ENCODE measurements at regions not wholly inside any gene's neighbourhood (a gene's known extent, or its start where the extent isn't known, plus 50 kb on each side); places are given as distances from the start of the nearest gene placed in this dataset.

- TF ChIP-seq, protein P1, sequence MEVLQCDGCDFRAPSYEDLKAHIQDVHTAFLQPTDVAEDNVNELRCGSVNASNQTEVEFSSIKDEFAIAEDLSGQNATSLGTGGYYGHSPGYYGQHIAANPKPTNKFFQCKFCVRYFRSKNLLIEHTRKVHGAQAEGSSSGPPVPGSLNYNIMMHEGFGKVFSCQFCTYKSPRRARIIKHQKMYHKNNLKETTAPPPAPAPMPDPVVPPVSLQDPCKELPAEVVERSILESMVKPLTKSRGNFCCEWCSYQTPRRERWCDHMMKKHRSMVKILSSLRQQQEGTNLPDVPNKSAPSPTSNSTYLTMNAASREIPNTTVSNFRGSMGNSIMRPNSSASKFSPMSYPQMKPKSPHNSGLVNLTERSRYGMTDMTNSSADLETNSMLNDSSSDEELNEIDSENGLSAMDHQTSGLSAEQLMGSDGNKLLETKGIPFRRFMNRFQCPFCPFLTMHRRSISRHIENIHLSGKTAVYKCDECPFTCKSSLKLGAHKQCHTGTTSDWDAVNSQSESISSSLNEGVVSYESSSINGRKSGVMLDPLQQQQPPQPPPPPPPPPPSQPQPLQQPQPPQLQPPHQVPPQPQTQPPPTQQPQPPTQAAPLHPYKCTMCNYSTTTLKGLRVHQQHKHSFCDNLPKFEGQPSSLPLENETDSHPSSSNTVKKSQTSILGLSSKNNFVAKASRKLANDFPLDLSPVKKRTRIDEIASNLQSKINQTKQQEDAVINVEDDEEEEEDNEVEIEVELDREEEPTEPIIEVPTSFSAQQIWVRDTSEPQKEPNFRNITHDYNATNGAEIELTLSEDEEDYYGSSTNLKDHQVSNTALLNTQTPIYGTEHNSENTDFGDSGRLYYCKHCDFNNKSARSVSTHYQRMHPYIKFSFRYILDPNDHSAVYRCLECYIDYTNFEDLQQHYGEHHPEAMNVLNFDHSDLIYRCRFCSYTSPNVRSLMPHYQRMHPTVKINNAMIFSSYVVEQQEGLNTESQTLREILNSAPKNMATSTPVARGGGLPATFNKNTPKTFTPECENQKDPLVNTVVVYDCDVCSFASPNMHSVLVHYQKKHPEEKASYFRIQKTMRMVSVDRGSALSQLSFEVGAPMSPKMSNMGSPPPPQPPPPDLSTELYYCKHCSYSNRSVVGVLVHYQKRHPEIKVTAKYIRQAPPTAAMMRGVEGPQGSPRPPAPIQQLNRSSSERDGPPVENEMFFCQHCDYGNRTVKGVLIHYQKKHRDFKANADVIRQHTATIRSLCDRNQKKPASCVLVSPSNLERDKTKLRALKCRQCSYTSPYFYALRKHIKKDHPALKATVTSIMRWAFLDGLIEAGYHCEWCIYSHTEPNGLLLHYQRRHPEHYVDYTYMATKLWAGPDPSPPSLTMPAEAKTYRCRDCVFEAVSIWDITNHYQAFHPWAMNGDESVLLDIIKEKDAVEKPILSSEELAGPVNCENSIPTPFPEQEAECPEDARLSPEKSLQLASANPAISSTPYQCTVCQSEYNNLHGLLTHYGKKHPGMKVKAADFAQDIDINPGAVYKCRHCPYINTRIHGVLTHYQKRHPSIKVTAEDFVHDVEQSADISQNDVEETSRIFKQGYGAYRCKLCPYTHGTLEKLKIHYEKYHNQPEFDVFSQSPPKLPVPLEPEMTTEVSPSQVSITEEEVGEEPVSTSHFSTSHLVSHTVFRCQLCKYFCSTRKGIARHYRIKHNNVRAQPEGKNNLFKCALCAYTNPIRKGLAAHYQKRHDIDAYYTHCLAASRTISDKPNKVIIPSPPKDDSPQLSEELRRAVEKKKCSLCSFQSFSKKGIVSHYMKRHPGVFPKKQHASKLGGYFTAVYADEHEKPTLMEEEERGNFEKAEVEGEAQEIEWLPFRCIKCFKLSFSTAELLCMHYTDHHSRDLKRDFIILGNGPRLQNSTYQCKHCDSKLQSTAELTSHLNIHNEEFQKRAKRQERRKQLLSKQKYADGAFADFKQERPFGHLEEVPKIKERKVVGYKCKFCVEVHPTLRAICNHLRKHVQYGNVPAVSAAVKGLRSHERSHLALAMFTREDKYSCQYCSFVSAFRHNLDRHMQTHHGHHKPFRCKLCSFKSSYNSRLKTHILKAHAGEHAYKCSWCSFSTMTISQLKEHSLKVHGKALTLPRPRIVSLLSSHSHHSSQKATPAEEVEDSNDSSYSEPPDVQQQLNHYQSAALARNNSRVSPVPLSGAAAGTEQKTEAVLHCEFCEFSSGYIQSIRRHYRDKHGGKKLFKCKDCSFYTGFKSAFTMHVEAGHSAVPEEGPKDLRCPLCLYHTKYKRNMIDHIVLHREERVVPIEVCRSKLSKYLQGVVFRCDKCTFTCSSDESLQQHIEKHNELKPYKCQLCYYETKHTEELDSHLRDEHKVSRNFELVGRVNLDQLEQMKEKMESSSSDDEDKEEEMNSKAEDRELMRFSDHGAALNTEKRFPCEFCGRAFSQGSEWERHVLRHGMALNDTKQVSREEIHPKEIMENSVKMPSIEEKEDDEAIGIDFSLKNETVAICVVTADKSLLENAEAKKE (CRISPR knock-in tag; IDR thresholded peaks at IDR 0.05), result 0 out of 2 replicates have a peak, but pooled peaks have one; percentile 34
- TF ChIP-seq NANOG (IDR thresholded peaks at IDR 0.05; ENCODE audit: borderline replicate concordance) (no peak; the same call in 1 of the 2 replicates), STAT1 (IDR thresholded peaks at IDR 0.05; ENCODE audit: unreplicated experiment) (no peak), ZNF331 (CRISPR knock-in tag; IDR thresholded peaks at IDR 0.05; ENCODE audit: low read depth) (no peak)
Observed at GRCh38 chr14:65926504-65926903, 514.0 kb downstream of the FUT8 start (continued).

DNA sequence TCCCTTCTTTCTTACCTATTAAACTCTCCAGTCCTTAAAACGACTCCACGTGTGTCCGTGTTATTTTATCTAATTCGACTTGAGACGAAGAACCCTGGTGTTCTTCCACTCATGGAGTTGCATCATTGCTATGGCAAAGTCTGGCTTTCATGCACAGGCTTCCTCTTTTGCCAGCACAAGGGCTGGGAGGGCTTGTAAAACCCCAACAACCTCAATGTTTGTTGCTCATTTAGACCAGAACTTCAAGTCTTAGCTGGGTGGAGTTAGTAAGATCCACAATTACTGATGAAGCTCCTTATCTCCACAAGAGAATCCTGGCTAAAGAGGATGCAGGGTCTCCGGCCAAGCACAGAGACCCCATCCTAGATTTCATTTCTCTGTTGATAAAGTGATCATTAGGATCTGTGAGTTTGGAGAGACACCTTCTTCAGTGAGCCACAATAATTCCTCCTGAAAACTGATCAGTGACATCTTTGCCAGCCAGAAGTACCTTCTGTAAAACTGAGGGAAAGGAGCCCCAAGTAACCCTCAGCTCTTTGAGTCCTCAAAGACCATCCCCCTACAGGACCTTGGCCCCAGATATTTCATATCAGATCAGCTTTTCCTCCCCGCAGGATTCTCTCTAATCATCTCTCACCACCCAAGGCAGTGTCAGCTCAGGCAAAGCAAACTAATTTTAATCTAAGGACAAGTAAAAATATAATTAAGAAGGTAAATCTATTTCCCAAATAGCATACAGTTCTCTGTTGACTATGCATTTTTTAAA lies 514.6 kb downstream of the FUT8 start:
- Mint-ChIP-seq H3K27ac (peak overlapping the region; percentile 95), H3K36me3 (ENCODE audit: low read depth) (no peaks in the 10 kb centered on the region), H3K4me1 (peaks cover 40% of the 10 kb centered on the region), H3K4me3 (no peak overlapping the region; the same call in 2 of the 3 replicates), H3K27me3 (ENCODE audit: insufficient read depth, low read depth, poor library complexity) (peaks cover 17% of the 10 kb centered on the region), H3K9me3 (peaks cover 6% of the 10 kb centered on the region; the same call in 1 of the 3 replicates)
- Histone ChIP-seq H3K9me2 (ENCODE audit: insufficient read depth) (0 out of 2 replicates have a peak, but pooled peaks cover 4% of the 10 kb centered on the region), H3F3A (replicated peaks; ENCODE audit: low read depth) (no peaks in the 10 kb centered on the region), H3K27me3 (ENCODE audit: insufficient read depth) (no peaks in the 10 kb centered on the region), H3K4me2 (0 out of 2 replicates have a peak overlapping the region, but pooled peaks have one; percentile 30), H3K4me1 (ENCODE audit: insufficient read depth) (peaks cover 29% of the 10 kb centered on the region), H3K79me2 (replicated peaks; ENCODE audit: insufficient read depth) (no peaks in the 10 kb centered on the region), H3K27ac (ENCODE audit: low read depth) (peak overlapping the region; percentile 43; the same call in 1 of the 2 replicates), H4K20me1 (replicated peaks; ENCODE audit: insufficient read depth) (no peaks in the 10 kb centered on the region), H3K36me3 (ENCODE audit: insufficient read depth) (no peaks in the 10 kb centered on the region), H3K4me3 (no peak overlapping the region), H2AFZ (peak overlapping the region; percentile 60; the same call in 1 of the 2 replicates)
- ATAC-seq, result no peak
- DNase-seq (ENCODE audit: low spot score), result no peak
- TF ChIP-seq ETS1 (IDR thresholded peaks at IDR 0.05) (no peak), EZH2 (IDR thresholded peaks at IDR 0.05; ENCODE audit: low read depth, unreplicated experiment) (no peak), STAT1 (IDR thresholded peaks at IDR 0.05; ENCODE audit: unreplicated experiment) (no peak), JUNB (IDR thresholded peaks at IDR 0.05; ENCODE audit: unreplicated experiment) (no peak), ZNF114 (CRISPR knock-in tag; IDR thresholded peaks at IDR 0.05) (no peak)
